H1 (cell line): ENCODE measurements at regions not wholly inside any gene's neighbourhood (a gene's known extent, or its start where the extent isn't known, plus 50 kb on each side); places are given as distances from the start of the nearest gene placed in this dataset.

ENCODE experiments used
- CTCF ChIA-PET: fragments of 300-600 bp; sonication (Branson Sonifier 250); formaldehyde crosslinking; loops from one replicate; lab custom pipeline; 2021; ENCODE audit not compliant: partially characterized antibody; lab: Charles Lee
- POLR2A ChIA-PET: fragments of 300-600 bp; sonication (Branson Sonifier 250); formaldehyde crosslinking; loops from one replicate; lab custom pipeline; 2021; ENCODE audit warnings: inconsistent platforms; ENCODE audit not compliant: partially characterized antibody; lab: Charles Lee
- DNase-seq, 2 experiments: peaks; one replicate each; pipeline versions ENCODE4 v3.0.0 to v3.0.0-alpha.2; 2010 to 2022; ENCODE audit warnings: low spot score in 2 of 2, low read depth in 1 of 2, mixed read lengths in 1 of 2
- FAIRE-seq: peaks from 2 replicates; lab custom pipeline; 2011; peaks lifted over from hg19 to GRCh38; lab: Jason Lieb, UNC
- H2AFZ ChIP-seq: 2 replicates; pipeline ENCODE4 v1.8.1; 2012; ENCODE audit warnings: low read length, inconsistent platforms
- H2AK5ac ChIP-seq: 2 replicates; pipeline ENCODE4 v1.6.1; 2013; ENCODE audit warnings: low read depth, low read length
- H2BK120ac ChIP-seq: replicated peaks from 2 replicates; pipeline ENCODE3; 2013; ENCODE audit warnings: low read depth, low read length, inconsistent platforms
- H2BK12ac ChIP-seq: 2 replicates; pipeline ENCODE4 v1.6.1; 2013; ENCODE audit warnings: low read depth, low read length
- H2BK15ac ChIP-seq: 2 replicates; pipeline ENCODE4 v1.6.1; 2013; ENCODE audit warnings: low read length
- H2BK20ac ChIP-seq: 2 replicates; pipeline ENCODE4 v1.6.1; 2013; ENCODE audit warnings: low read length
- H2BK5ac ChIP-seq: 2 replicates; pipeline ENCODE4 v1.6.1; 2013; ENCODE audit warnings: low read depth, low read length
- H3K14ac ChIP-seq: 2 replicates; pipeline ENCODE4 v1.6.1; 2013; ENCODE audit warnings: inconsistent platforms; ENCODE audit not compliant: insufficient read length
- H3K18ac ChIP-seq: 2 replicates; pipeline ENCODE4 v1.6.1; 2013; ENCODE audit warnings: low read length; ENCODE audit errors: extremely low read depth
- H3K23ac ChIP-seq: 2 replicates; pipeline ENCODE4 v1.6.1; 2013; ENCODE audit warnings: inconsistent platforms; ENCODE audit not compliant: insufficient read length
- H3K23me2 ChIP-seq: 2 replicates; pipeline ENCODE4 v1.6.1; 2013; ENCODE audit warnings: low read depth, low read length
- H3K27ac ChIP-seq: 2 replicates; pipeline ENCODE4 v1.6.1; 2011; ENCODE audit warnings: low read depth, low read length, inconsistent platforms
- H3K27me3 ChIP-seq, 4 experiments: replicated peaks in 1 of 4; 1 replicate in 1 of 4; 2 replicates in 3 of 4; pipeline versions ENCODE4 v1.6.1 to v1.8.1; 2011 to 2013; ENCODE audit warnings: low read length in 3 of 4, mild to moderate bottlenecking in 3 of 4, inconsistent platforms in 2 of 4, mixed read lengths in 2 of 4, moderate library complexity in 1 of 4; ENCODE audit not compliant: control insufficient read depth in 3 of 4, insufficient read depth in 3 of 4; ENCODE audit errors: extremely low read depth in 1 of 4
- H3K36me3 ChIP-seq, 4 experiments: 2 replicates each; pipeline versions ENCODE4 v1.6.1 to v1.8.1; 2011 to 2013; ENCODE audit warnings: mild to moderate bottlenecking in 4 of 4, low read length in 3 of 4, moderate library complexity in 2 of 4, control low read depth in 1 of 4, inconsistent platforms in 1 of 4; ENCODE audit not compliant: insufficient read depth in 4 of 4, control insufficient read depth in 2 of 4
- H3K4ac ChIP-seq: replicated peaks from 2 replicates; pipeline ENCODE3; 2013; ENCODE audit warnings: low read length, low read depth, mixed read lengths, inconsistent platforms; ENCODE audit not compliant: insufficient read length
- H3K4me1 ChIP-seq, 4 experiments: replicated peaks in 1 of 4; 1 replicate in 1 of 4; 2 replicates in 3 of 4; pipeline versions ENCODE4 v1.6.1 to v1.8.1; 2011 to 2013; ENCODE audit warnings: low read length in 3 of 4, inconsistent platforms in 2 of 4, mixed read lengths in 1 of 4; ENCODE audit not compliant: insufficient read depth in 4 of 4, control insufficient read depth in 3 of 4
- H3K4me2 ChIP-seq, 2 experiments: 2 replicates each; pipeline versions ENCODE4 v1.6.1 to v1.8.1; 2011 to 2013; ENCODE audit warnings: low read depth in 2 of 2, low read length in 2 of 2, control low read depth in 1 of 2, inconsistent platforms in 1 of 2, mild to moderate bottlenecking in 1 of 2; ENCODE audit not compliant: insufficient read depth in 1 of 2
- H3K4me3 ChIP-seq, 4 experiments: fragments of 200-600, 300-600 bp in 1 of 4; sonication (generic), shearing (Covaris generic), sonication (Bioruptor Twin) in 1 of 4; 2 replicates each; pipeline versions ENCODE4 v1.5.1 to v1.8.1; 2011 to 2016; ENCODE audit warnings: low read length in 4 of 4, low read depth in 3 of 4, control low read depth in 2 of 4, inconsistent platforms in 2 of 4, mild to moderate bottlenecking in 2 of 4, mixed read lengths in 1 of 4, moderate library complexity in 1 of 4; ENCODE audit not compliant: insufficient read depth in 2 of 4; ENCODE audit errors: extremely low read depth in 1 of 4
- H3K56ac ChIP-seq: replicated peaks from 2 replicates; pipeline ENCODE3; 2013; ENCODE audit warnings: low read depth, mild to moderate bottlenecking, mixed read lengths, low read length, inconsistent platforms; ENCODE audit not compliant: insufficient read length
- H3K79me1 ChIP-seq: 2 replicates; pipeline ENCODE4 v1.6.1; 2013; ENCODE audit warnings: low read depth, low read length, control low read depth
- H3K79me2 ChIP-seq, 2 experiments: 2 replicates each; pipeline versions ENCODE4 v1.6.1 to v1.8.1; 2012 to 2013; ENCODE audit warnings: low read length in 2 of 2, mild to moderate bottlenecking in 2 of 2, inconsistent platforms in 1 of 2; ENCODE audit not compliant: insufficient read depth in 2 of 2, control insufficient read depth in 1 of 2
- H3K9ac ChIP-seq, 4 experiments: replicated peaks in 1 of 4; 1 replicate in 1 of 4; 2 replicates in 3 of 4; pipeline versions ENCODE4 v1.6.1 to v1.8.1; 2011 to 2013; ENCODE audit warnings: low read depth in 3 of 4, low read length in 3 of 4, control low read depth in 2 of 4, mild to moderate bottlenecking in 2 of 4, moderate library complexity in 2 of 4, inconsistent platforms in 1 of 4; ENCODE audit errors: extremely low read depth in 1 of 4
- H3K9me3 ChIP-seq, 2 experiments: 2 replicates each; pipeline versions ENCODE4 v1.6.1 to v1.8.1; 2012 to 2013; ENCODE audit warnings: mild to moderate bottlenecking in 2 of 2, moderate library complexity in 2 of 2, control low read depth in 1 of 2, inconsistent platforms in 1 of 2, low read depth in 1 of 2, low read length in 1 of 2, mixed read lengths in 1 of 2; ENCODE audit not compliant: insufficient read depth in 2 of 2
- H4K20me1 ChIP-seq, 2 experiments: replicated peaks in 1 of 2; 2 replicates each; pipeline versions ENCODE3 to v1.8.1; 2011 to 2013; ENCODE audit warnings: inconsistent platforms in 2 of 2, low read length in 2 of 2, mild to moderate bottlenecking in 1 of 2; ENCODE audit not compliant: insufficient read depth in 2 of 2, control insufficient read depth in 1 of 2
- H4K5ac ChIP-seq: 2 replicates; pipeline ENCODE4 v1.6.1; 2013; ENCODE audit warnings: low read length, low read depth, mixed read lengths, inconsistent platforms; ENCODE audit not compliant: insufficient read length
- H4K8ac ChIP-seq: 2 replicates; pipeline ENCODE4 v1.8.0; 2013; ENCODE audit warnings: mild to moderate bottlenecking, moderate library complexity, low read length, inconsistent platforms; ENCODE audit not compliant: insufficient read depth; ENCODE audit errors: extremely low read depth
- H4K91ac ChIP-seq: replicated peaks from 2 replicates; pipeline ENCODE3; 2013; ENCODE audit warnings: low read length, mixed read lengths, inconsistent platforms; ENCODE audit not compliant: insufficient read length
- WGBS, 2 experiments: shearing (Covaris generic) in 1 of 2; methylation state at CpG; one replicate each; pipeline versions ENCODE4 v1.1.6 to v1.1.7; 2013 to 2015; ENCODE audit warnings: low lambda C conversion rate in 2 of 2, mixed read lengths in 2 of 2, inconsistent platforms in 1 of 2, low coverage in 1 of 2, missing lambda C conversion rate in 1 of 2; ENCODE audit not compliant: insufficient replicate concordance in 2 of 2, insufficient coverage in 1 of 2, insufficient read length in 1 of 2; ENCODE audit errors: extremely low coverage in 1 of 2, missing lambda C conversion rate in 1 of 2; 5-methylcytosine and 5-hydroxymethylcytosine counted together
- TF ChIP-seq, protein P1 (sequence below): fragments of 300-600 bp; sonication (generic); IDR thresholded peaks from 2 replicates; pipeline ENCODE4 v1.7.1; 2012; ENCODE audit warnings: low read length, moderate library complexity, mild to moderate bottlenecking, inconsistent platforms; ENCODE audit not compliant: insufficient replicate concordance

DNA sequence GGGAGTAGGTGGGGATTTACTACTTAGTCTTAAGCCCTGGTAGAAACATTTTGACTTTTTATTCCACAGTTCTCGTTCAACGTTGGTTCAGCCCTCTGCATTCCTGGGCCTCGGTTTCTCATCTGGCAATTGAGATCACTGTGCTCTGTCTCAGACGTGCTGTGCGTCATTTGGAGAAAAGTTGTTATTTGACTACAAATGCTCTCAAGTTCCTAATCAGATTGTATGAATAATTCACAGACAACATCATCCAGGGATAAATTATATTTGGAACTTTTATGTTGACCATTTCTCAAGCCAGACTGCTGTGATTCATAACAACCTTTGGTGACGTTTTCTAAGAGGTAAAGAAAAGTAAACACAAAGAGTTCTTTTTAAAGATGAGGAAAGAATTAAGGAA, 69.2 kb downstream of the BLID start:
- peaks cover 2% of the 10 kb centered on the region; the same call in 1 of the 2 replicates for H3K23me2 ChIP-seq
- no peak for DNase-seq
- H3K56ac ChIP-seq = no peak overlapping the region
- H3K23ac ChIP-seq = no peak overlapping the region
- FAIRE-seq = no peak
- no peak overlapping the region for H2AFZ ChIP-seq
- no peak overlapping the region for H4K5ac ChIP-seq
- no peak overlapping the region for H4K91ac ChIP-seq
- no peak overlapping the region for H2BK20ac ChIP-seq
- no peaks in the 10 kb centered on the region for H3K4me1 ChIP-seq
- no peak overlapping the region for H2BK12ac ChIP-seq
- H3K4me3 ChIP-seq = no peak overlapping the region
- ChIA-PET CTCF (no interaction called here), POLR2A (no interaction called here)
- no peak overlapping the region for H3K27ac ChIP-seq
- H3K4me2 ChIP-seq = no peak overlapping the region
- H3K9ac ChIP-seq = no peak overlapping the region
- H3K36me3 ChIP-seq = no peaks in the 10 kb centered on the region
- H3K79me1 ChIP-seq = no peaks in the 10 kb centered on the region
- no peaks in the 10 kb centered on the region for H3K27me3 ChIP-seq
- H2AK5ac ChIP-seq = no peak overlapping the region
- H3K14ac ChIP-seq = no peak overlapping the region
- no peak overlapping the region for H2BK5ac ChIP-seq
- H3K18ac ChIP-seq = no peak overlapping the region
- no peak overlapping the region for H4K8ac ChIP-seq
- no peak overlapping the region for H2BK15ac ChIP-seq
- no peaks in the 10 kb centered on the region for H4K20me1 ChIP-seq
- H3K79me2 ChIP-seq = no peaks in the 10 kb centered on the region
- WGBS, 2 experiments = 93% methylated on average over 6 of the region's 6 CpGs; no CpG with 5 or more reads in 1 of the 2 experiments
- no peak overlapping the region for H2BK120ac ChIP-seq
- no peak overlapping the region for H3K4ac ChIP-seq
- H3K9me3 ChIP-seq = no peaks in the 10 kb centered on the region
- TF ChIP-seq, protein P1, sequence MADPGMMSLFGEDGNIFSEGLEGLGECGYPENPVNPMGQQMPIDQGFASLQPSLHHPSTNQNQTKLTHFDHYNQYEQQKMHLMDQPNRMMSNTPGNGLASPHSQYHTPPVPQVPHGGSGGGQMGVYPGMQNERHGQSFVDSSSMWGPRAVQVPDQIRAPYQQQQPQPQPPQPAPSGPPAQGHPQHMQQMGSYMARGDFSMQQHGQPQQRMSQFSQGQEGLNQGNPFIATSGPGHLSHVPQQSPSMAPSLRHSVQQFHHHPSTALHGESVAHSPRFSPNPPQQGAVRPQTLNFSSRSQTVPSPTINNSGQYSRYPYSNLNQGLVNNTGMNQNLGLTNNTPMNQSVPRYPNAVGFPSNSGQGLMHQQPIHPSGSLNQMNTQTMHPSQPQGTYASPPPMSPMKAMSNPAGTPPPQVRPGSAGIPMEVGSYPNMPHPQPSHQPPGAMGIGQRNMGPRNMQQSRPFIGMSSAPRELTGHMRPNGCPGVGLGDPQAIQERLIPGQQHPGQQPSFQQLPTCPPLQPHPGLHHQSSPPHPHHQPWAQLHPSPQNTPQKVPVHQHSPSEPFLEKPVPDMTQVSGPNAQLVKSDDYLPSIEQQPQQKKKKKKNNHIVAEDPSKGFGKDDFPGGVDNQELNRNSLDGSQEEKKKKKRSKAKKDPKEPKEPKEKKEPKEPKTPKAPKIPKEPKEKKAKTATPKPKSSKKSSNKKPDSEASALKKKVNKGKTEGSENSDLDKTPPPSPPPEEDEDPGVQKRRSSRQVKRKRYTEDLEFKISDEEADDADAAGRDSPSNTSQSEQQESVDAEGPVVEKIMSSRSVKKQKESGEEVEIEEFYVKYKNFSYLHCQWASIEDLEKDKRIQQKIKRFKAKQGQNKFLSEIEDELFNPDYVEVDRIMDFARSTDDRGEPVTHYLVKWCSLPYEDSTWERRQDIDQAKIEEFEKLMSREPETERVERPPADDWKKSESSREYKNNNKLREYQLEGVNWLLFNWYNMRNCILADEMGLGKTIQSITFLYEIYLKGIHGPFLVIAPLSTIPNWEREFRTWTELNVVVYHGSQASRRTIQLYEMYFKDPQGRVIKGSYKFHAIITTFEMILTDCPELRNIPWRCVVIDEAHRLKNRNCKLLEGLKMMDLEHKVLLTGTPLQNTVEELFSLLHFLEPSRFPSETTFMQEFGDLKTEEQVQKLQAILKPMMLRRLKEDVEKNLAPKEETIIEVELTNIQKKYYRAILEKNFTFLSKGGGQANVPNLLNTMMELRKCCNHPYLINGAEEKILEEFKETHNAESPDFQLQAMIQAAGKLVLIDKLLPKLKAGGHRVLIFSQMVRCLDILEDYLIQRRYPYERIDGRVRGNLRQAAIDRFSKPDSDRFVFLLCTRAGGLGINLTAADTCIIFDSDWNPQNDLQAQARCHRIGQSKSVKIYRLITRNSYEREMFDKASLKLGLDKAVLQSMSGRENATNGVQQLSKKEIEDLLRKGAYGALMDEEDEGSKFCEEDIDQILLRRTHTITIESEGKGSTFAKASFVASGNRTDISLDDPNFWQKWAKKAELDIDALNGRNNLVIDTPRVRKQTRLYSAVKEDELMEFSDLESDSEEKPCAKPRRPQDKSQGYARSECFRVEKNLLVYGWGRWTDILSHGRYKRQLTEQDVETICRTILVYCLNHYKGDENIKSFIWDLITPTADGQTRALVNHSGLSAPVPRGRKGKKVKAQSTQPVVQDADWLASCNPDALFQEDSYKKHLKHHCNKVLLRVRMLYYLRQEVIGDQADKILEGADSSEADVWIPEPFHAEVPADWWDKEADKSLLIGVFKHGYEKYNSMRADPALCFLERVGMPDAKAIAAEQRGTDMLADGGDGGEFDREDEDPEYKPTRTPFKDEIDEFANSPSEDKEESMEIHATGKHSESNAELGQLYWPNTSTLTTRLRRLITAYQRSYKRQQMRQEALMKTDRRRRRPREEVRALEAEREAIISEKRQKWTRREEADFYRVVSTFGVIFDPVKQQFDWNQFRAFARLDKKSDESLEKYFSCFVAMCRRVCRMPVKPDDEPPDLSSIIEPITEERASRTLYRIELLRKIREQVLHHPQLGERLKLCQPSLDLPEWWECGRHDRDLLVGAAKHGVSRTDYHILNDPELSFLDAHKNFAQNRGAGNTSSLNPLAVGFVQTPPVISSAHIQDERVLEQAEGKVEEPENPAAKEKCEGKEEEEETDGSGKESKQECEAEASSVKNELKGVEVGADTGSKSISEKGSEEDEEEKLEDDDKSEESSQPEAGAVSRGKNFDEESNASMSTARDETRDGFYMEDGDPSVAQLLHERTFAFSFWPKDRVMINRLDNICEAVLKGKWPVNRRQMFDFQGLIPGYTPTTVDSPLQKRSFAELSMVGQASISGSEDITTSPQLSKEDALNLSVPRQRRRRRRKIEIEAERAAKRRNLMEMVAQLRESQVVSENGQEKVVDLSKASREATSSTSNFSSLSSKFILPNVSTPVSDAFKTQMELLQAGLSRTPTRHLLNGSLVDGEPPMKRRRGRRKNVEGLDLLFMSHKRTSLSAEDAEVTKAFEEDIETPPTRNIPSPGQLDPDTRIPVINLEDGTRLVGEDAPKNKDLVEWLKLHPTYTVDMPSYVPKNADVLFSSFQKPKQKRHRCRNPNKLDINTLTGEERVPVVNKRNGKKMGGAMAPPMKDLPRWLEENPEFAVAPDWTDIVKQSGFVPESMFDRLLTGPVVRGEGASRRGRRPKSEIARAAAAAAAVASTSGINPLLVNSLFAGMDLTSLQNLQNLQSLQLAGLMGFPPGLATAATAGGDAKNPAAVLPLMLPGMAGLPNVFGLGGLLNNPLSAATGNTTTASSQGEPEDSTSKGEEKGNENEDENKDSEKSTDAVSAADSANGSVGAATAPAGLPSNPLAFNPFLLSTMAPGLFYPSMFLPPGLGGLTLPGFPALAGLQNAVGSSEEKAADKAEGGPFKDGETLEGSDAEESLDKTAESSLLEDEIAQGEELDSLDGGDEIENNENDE = no peak
